WTC11 (cell line): ENCODE measurements at regions not wholly inside any gene's neighbourhood (a gene's known extent, or its start where the extent isn't known, plus 50 kb on each side); places are given as distances from the start of the nearest gene placed in this dataset.

Experiments used
- ATAC-seq: fragments of 200-7000 bp; cut with Tn5 transposase; 2 replicates; pipeline ENCODE4 v1.10.0; 2021; ENCODE audit warnings: mild to moderate bottlenecking, moderate library complexity
- CTCF ChIA-PET: fragments of 300-600 bp; sonication (Branson Sonifier 250); formaldehyde crosslinking; loops from one replicate; lab custom pipeline; 2021; ENCODE audit warnings: antibody characterized with exemption; lab: Charles Lee
- POLR2A ChIA-PET: fragments of 350-600 bp; sonication (Branson Sonifier 250); formaldehyde crosslinking; loops from one replicate; lab custom pipeline; 2021; ENCODE audit warnings: antibody characterized with exemption; lab: Charles Lee
- DNase-seq: peaks from one replicate; pipeline ENCODE4 v3.0.0; 2021; ENCODE audit warnings: low spot score
- H3K27ac Mint-ChIP-seq: 2 replicates; pipeline ENCODE4 v1.8.0; 2021; ENCODE audit warnings: mixed read lengths
- H3K27me3 Mint-ChIP-seq: 2 replicates; pipeline ENCODE4 v1.8.0; 2021; ENCODE audit warnings: low read depth, mild to moderate bottlenecking, moderate library complexity, mixed read lengths
- H3K36me3 Mint-ChIP-seq: 2 replicates; pipeline ENCODE4 v1.8.0; 2021; ENCODE audit warnings: mixed read lengths
- H3K4me1 Mint-ChIP-seq: 2 replicates; pipeline ENCODE4 v1.8.0; 2022; ENCODE audit warnings: mixed read lengths
- H3K4me3 Mint-ChIP-seq: 2 replicates; pipeline ENCODE4 v1.8.0; 2021; ENCODE audit warnings: mild to moderate bottlenecking, moderate library complexity, mixed read lengths
- H3K9me3 Mint-ChIP-seq: 2 replicates; pipeline ENCODE4 v1.8.0; 2021; ENCODE audit warnings: mixed read lengths
- AR ChIP-seq: fragments of 250-450 bp; sonication (Bioruptor Pico); IDR thresholded peaks from 2 replicates; pipeline ENCODE4 v1.9.0; 2021; ENCODE audit warnings: mild to moderate bottlenecking
- ATF6 ChIP-seq: sonication (generic); formaldehyde crosslinking; IDR thresholded peaks from 2 replicates; pipeline ENCODE4 v1.8.1; 2023; ENCODE audit warnings: mild to moderate bottlenecking, missing genetic modification reagents
- CTCF ChIP-seq: fragments of 200-600 bp; IDR thresholded peaks from 2 replicates; pipeline ENCODE4 v1.8.0; 2022; ENCODE audit warnings: antibody characterized with exemption
- E2F1 ChIP-seq: sonication (generic); formaldehyde crosslinking; IDR thresholded peaks from 2 replicates; pipeline ENCODE4 v1.8.0; 2022; ENCODE audit warnings: mild to moderate bottlenecking, missing genetic modification reagents
- E2F4 ChIP-seq: sonication (generic); formaldehyde crosslinking; IDR thresholded peaks from 2 replicates; pipeline ENCODE4 v1.8.1; 2022; ENCODE audit warnings: low read depth, mild to moderate bottlenecking, moderate library complexity, missing genetic modification reagents, borderline replicate concordance
- FOXK1 ChIP-seq: sonication (generic); formaldehyde crosslinking; IDR thresholded peaks from 2 replicates; pipeline ENCODE4 v1.8.0; 2022; ENCODE audit warnings: mild to moderate bottlenecking, moderate library complexity, missing genetic modification reagents
- FOXP4 ChIP-seq: sonication (generic); formaldehyde crosslinking; IDR thresholded peaks from 2 replicates; pipeline ENCODE4 v1.8.0; 2022; ENCODE audit warnings: mild to moderate bottlenecking, missing genetic modification reagents
- GRHL2 ChIP-seq: fragments of 250-450 bp; sonication (Bioruptor Pico); IDR thresholded peaks from 2 replicates; pipeline ENCODE4 v1.8.0; 2022; ENCODE audit warnings: mild to moderate bottlenecking, moderate library complexity; ENCODE audit not compliant: insufficient replicate concordance, severe bottlenecking
- JAZF1 ChIP-seq: fragments of 250-450 bp; sonication (Bioruptor Pico); IDR thresholded peaks from 2 replicates; pipeline ENCODE4 v1.9.0; 2021; ENCODE audit warnings: moderate library complexity, mild to moderate bottlenecking, inconsistent platforms
- KAT7 ChIP-seq: sonication (generic); formaldehyde crosslinking; IDR thresholded peaks from 2 replicates; pipeline ENCODE4 v1.8.1; 2023; ENCODE audit warnings: missing genetic modification reagents, mild to moderate bottlenecking, borderline replicate concordance
- MLX ChIP-seq: sonication (generic); formaldehyde crosslinking; IDR thresholded peaks from 2 replicates; pipeline ENCODE4 v1.8.1; 2023; ENCODE audit warnings: mild to moderate bottlenecking, missing genetic modification reagents, moderate library complexity
- RELA ChIP-seq: sonication (generic); formaldehyde crosslinking; IDR thresholded peaks from 2 replicates; pipeline ENCODE4 v1.8.1; 2022; ENCODE audit warnings: missing genetic modification reagents, mild to moderate bottlenecking, borderline replicate concordance
- SP1 ChIP-seq: sonication (generic); formaldehyde crosslinking; conservative IDR thresholded peaks from 2 replicates; pipeline ENCODE4 v1.8.1; 2022; ENCODE audit warnings: missing genetic modification reagents
- TEAD4 ChIP-seq: sonication (generic); formaldehyde crosslinking; IDR thresholded peaks from 2 replicates; pipeline ENCODE4 v1.8.0; 2022; ENCODE audit warnings: mild to moderate bottlenecking, missing genetic modification reagents
- ZNF232 ChIP-seq: sonication (generic); formaldehyde crosslinking; IDR thresholded peaks from 2 replicates; pipeline ENCODE4 v1.8.0; 2022; ENCODE audit warnings: mild to moderate bottlenecking, missing genetic modification reagents
- ZNF512 ChIP-seq: sonication (generic); formaldehyde crosslinking; IDR thresholded peaks from 2 replicates; pipeline ENCODE4 v1.8.1; 2022; ENCODE audit warnings: missing genetic modification reagents, borderline replicate concordance
- ZNF671 ChIP-seq: fragments of 250-450 bp; sonication (Bioruptor Pico); IDR thresholded peaks from 2 replicates; pipeline ENCODE4 v1.8.0; 2021; ENCODE audit warnings: mild to moderate bottlenecking

GRCh38 chr14:22230517-22230916 lies 358.5 kb downstream of the DAD1 start:
- H3K9me3 Mint-ChIP-seq, result peaks cover 40% of the 10 kb centered on the region
- peaks cover 22% of the 10 kb centered on the region for H3K4me1 Mint-ChIP-seq
- DNase-seq, result no peak
- peaks cover 32% of the 10 kb centered on the region for H3K36me3 Mint-ChIP-seq
- no peak for TF ChIP-seq ATF6
- TF ChIP-seq FOXK1, result no peak
- no peak for TF ChIP-seq RELA (CRISPR knock-in tag)
- no peak for TF ChIP-seq FOXP4 (CRISPR knock-in tag)
- no peak for TF ChIP-seq TEAD4 (CRISPR knock-in tag)
- TF ChIP-seq ZNF512, result no peak
- no peak for TF ChIP-seq KAT7
- no peak for TF ChIP-seq ZNF232 (CRISPR knock-in tag)
- TF ChIP-seq ZNF671 (CRISPR knock-in tag), result no peak
- TF ChIP-seq AR (CRISPR knock-in tag), result no peak
- no peak for TF ChIP-seq JAZF1 (CRISPR knock-in tag)
- TF ChIP-seq SP1 (CRISPR knock-in tag), result no peak
- TF ChIP-seq, all 79 proteins: peak for 0
- ChIA-PET CTCF (interaction anchor here (1.3 to 2.2 kb wide), 3 partner anchors 9 to 67 kb away, joined by 3 to 11 read pairs (median 6); no protein-coding TSS in a partner anchor), POLR2A (no interaction called here)
- Mint-ChIP-seq H3K27me3 (peaks cover 3% of the 10 kb centered on the region; the same call in 1 of the 2 replicates), H3K27ac (no peak overlapping the region), H3K4me3 (no peak overlapping the region)
- ATAC-seq, result no peak

GRCh38 chr14:22227084-22227483 lies 361.9 kb downstream of the DAD1 start:
- Mint-ChIP-seq H3K27ac (no peak overlapping the region), H3K36me3 (peaks cover 14% of the 10 kb centered on the region), H3K4me1 (peaks cover 22% of the 10 kb centered on the region), H3K9me3 (peaks cover 17% of the 10 kb centered on the region), H3K4me3 (no peak overlapping the region), H3K27me3 (no peaks in the 10 kb centered on the region)
- POLR2A ChIA-PET, result no interaction called here
- no peak for TF ChIP-seq E2F4 (CRISPR knock-in tag)
- TF ChIP-seq CTCF, result no peak
- no peak for TF ChIP-seq JAZF1 (CRISPR knock-in tag)
- TF ChIP-seq SP1 (CRISPR knock-in tag), result no peak
- no peak for TF ChIP-seq MLX (CRISPR knock-in tag)
- no peak for TF ChIP-seq GRHL2
- no peak for TF ChIP-seq E2F1 (CRISPR knock-in tag)
- DNase-seq (no peak), ATAC-seq (no peak)
- CTCF ChIA-PET, result interaction anchor here (1.4 to 5.1 kb wide), 10 partner anchors 11 to 343 kb away, joined by 3 to 52 read pairs (median 6); no protein-coding TSS in a partner anchor
